HG02885 (cell line): ENCODE measurements at regions not wholly inside any gene's neighbourhood (a gene's known extent, or its start where the extent isn't known, plus 50 kb on each side); places are given as distances from the start of the nearest gene placed in this dataset.
"Not testable (repeated sequence)": the region's sequence is repeated elsewhere in the genome, so short reads cannot be mapped to it uniquely, and the experiment has no call there.

Source experiments
- ATAC-seq: cut with Tn5 transposase; IDR thresholded peaks from one replicate; pipeline ENCODE4 v1.9.1; 2021; ENCODE audit warnings: mild to moderate bottlenecking; ENCODE audit not compliant: unreplicated experiment, poor library complexity

GRCh38 chr16:58807276-58807675 lies 73.2 kb upstream of the GOT2 start:
- ATAC-seq: no peak

DNA sequence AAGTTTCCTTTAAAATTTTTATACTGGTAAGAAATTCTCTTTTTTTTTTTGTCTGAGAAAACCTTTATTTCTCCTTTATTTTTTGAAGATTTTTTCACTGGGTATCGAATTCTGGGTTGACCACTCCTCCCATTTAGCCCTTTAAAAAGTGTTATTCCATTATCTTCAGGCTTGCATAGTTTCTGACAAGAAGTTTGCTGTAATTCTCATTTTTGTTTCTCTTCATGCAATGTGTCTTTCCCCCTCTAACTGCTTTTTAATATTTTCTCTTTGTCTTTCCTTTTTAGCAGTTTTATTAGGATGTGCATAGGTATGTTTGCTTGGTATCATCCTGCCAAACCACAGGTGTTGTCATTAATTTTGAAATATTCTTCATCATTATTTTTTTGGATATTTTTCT lies 67.7 kb upstream of the GOT2 start:
- no peak for ATAC-seq

GRCh38 chr16:58797137-58797801 lies 63.2 kb upstream of the GOT2 start:
- ATAC-seq: no peak

- no peak for ATAC-seq
These were observed 59.2 kb upstream of the GOT2 start for GRCh38 chr16:58793366-58793765.

- ATAC-seq: no peak
These were observed 58.1 kb upstream of the GOT2 start for GRCh38 chr16:58792188-58792587.

DNA sequence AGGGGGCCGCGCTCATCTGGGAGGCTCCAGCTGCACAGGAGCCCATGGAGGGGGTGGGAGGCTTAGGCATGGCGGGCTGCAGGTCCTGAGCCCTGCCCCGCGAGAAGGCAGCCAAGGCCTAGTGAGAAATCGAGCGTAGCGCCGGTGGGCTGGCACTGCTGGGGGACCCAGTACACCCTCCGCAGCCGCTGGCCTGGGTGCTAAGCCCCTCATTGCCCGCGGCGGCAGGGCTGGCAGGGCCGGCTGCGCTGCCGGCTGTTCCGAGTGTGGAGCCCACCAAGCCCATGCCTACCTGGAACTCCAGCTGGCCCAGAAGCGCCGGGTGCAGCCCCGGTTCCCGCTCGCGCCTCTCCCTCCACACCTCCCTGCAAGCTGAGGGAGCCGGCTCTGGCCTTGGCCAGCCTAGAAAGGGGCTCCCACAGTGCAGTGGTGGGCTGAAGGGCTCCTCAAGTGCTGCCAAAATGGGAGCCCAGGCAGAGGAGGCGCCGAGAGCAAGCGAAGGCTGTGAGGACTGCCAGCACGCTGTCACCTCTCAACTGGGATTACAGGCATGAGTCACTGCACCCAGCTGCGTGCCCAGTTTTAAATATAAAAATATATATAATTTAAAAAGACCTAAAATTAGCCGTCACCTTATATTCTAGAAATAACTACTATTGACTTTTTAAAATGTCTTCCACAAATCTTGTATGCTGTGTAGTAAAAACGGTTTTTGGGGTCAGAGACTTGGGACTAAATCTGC lies 56.9 kb upstream of the GOT2 start:
- ATAC-seq: not testable (repeated sequence)

- no peak for ATAC-seq
These were observed 55.2 kb upstream of the GOT2 start for GRCh38 chr16:58789351-58789750.
